Right renal cortex interstitium (tissue), 3 donors: ENCODE measurements at regions not wholly inside any gene's neighbourhood (a gene's known extent, or its start where the extent isn't known, plus 50 kb on each side); places are given as distances from the start of the nearest gene placed in this dataset.
A peak's percentile ranks its signal among the peaks of the same experiment; 100 is the strongest.

Experiments used
- DNase-seq, 3 donors: peaks; one replicate each; pipeline ENCODE4 v3.0.0-alpha.2; 2013; ENCODE audit warnings: low read depth in 3 of 3, low spot score in 2 of 3

GRCh38 chr9:78490231-78490630 is 193.3 kb downstream of the PSAT1 start:
- no peak for DNase-seq

DNA sequence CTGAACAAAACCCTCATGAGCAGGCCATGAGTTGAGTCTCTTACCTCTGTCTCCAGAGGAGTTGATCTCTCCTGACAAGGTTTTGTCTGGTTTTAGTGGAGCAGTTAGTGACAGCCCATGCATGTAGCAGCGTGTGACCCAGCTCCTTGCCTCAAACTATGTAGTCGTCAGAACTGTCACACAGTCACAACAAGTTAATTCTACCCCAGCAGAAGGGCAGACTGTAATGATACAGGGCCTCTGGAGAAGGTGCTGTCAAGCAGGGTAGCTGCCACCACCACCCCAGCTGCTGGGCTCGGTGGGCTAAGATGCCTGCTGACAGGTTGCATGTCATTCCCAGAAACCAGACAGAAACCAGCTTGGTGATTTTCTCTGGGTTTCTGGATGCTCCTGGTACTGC is 194.5 kb downstream of the PSAT1 start:
- no peak for DNase-seq

GRCh38 chr9:78493166-78493742 is 196.3 kb downstream of the PSAT1 start:
- DNase-seq: no peak

- no peak for DNase-seq
Measured at GRCh38 chr9:78502566-78502965, 205.6 kb downstream of the PSAT1 start.

GRCh38 chr9:78505546-78505945 is 208.6 kb downstream of the PSAT1 start:
- no peak for DNase-seq

GRCh38 chr9:78507037-78507436 is 210.1 kb downstream of the PSAT1 start:
- peak in 1 of 3 donors; percentile 1 for DNase-seq

- DNase-seq: no peak
Measured at GRCh38 chr9:78510035-78510434, 213.1 kb downstream of the PSAT1 start.

DNA sequence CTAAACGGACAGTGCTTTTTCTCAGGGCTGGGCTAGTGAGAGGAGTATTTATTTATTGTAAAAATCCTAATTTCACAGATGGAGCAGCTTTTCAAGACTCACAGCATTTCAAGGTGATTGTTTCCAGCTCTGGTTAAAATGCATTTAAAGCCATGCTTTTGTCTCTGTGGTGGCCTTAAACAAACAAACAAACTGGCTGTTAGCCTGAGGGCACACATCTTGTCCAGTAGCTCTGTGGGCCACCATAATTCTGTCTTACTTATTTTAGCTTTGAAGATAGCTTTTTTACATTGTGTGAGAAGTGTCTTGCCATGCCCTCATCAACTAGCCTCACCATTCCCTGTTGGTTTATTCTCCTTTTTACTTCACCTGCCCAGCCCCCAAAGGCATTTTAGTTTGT is 218.2 kb downstream of the PSAT1 start:
- no peak for DNase-seq

- DNase-seq: no peak
Measured at GRCh38 chr9:78519786-78520185, 222.9 kb downstream of the PSAT1 start.

- no peak for DNase-seq
Measured at GRCh38 chr9:78521680-78522079, 224.8 kb downstream of the PSAT1 start.

DNA sequence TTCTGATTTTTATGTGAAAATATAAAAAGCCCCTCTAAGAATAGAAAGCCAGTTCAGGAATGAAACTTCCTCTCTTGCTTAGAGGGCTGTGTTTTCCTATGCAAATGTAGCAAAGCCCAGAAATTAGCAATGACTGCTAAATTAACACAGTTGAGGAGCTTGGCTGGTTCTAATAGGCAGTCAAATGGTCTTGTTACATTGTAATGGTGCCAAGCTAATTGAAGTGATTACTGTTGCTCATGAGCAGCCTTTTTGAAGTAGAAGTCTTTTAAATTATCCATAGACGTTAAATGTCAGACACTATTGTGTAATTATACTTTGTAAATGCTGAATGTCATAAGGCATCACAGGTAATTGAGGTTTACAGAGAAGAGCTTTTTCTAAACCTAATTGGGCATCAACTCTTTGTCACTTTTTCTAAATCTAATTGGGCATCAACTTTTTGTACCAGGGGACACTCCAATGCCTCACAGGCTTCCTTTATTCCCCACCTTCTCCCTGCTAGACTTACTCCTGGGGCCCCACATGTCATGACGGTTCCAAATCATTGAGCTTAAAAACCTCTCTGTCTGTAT is 229.1 kb downstream of the PSAT1 start:
- no peak for DNase-seq

- DNase-seq: no peak
Measured at GRCh38 chr9:78533500-78533899, 236.6 kb downstream of the PSAT1 start.

- no peak for DNase-seq
Measured at GRCh38 chr9:78539188-78539587, 242.3 kb downstream of the PSAT1 start.

GRCh38 chr9:78539904-78540303 is 243.0 kb downstream of the PSAT1 start:
- DNase-seq: no peak

GRCh38 chr9:78541868-78542443 is 245.0 kb downstream of the PSAT1 start:
- no peak for DNase-seq

GRCh38 chr9:78542491-78543181 is 245.7 kb downstream of the PSAT1 start:
- DNase-seq: no peak

DNA sequence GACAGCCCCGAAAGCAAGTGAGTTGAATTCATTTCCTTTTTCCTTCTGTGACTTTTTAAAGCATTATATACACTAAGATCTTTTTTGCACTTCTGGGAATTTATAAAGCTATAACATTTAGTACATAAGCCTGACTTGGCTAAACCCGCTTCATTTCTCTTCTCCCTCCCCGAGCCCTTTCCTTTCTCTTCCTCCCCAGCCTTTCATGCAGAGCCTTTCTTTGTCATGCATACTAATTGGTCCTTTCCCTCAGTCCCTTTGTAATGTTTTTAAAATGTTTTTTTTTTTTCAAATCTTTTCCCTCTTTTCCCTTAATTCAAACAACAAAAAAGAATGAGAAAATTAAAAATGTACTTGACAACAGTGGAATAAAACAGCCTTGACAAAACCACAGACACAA is 246.4 kb downstream of the PSAT1 start:
- no peak for DNase-seq

GRCh38 chr9:78544230-78544629 is 247.3 kb downstream of the PSAT1 start:
- no peak for DNase-seq

DNA sequence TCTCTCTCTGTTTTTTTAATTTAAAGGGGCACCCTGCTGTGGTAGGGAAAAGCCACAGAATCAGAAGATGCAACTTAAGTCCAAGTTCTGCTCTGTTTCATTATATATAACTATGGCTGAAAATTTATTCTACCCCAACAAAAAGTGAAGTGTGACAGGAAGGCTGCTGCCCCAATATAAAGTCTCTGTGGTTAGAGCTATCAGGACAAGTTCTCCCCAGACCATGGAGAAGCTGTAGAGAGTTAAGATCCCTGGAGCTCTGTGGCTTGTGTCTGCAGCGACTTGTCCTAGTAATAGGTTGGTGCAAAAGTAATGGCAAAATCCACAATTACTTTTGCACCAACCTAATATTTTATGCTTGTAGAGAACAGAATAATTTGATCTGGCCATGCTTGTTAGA is 250.9 kb downstream of the PSAT1 start:
- no peak for DNase-seq

GRCh38 chr9:78548670-78549069 is 251.7 kb downstream of the PSAT1 start:
- DNase-seq: no peak

GRCh38 chr9:78549711-78550110 is 252.8 kb downstream of the PSAT1 start:
- DNase-seq: no peak

GRCh38 chr9:78552802-78553201 is 255.9 kb downstream of the PSAT1 start:
- DNase-seq: no peak
